22Rv1 (cell line): ENCODE measurements at regions not wholly inside any gene's neighbourhood (a gene's known extent, or its start where the extent isn't known, plus 50 kb on each side); places are given as distances from the start of the nearest gene placed in this dataset.

ENCODE experiments used
- CTCF ChIP-seq: fragments of 450-650 bp; IDR thresholded peaks from 2 replicates; pipeline ENCODE4 v1.5.1; 2017; ENCODE audit warnings: mild to moderate bottlenecking
- ZFX ChIP-seq: fragments of 450-650 bp; IDR thresholded peaks from 2 replicates; pipeline ENCODE4 v1.6.1; 2017; ENCODE audit warnings: antibody characterized with exemption, borderline replicate concordance

GRCh38 chr2:19656011-19656410 is 245.8 kb downstream of the TTC32 start:
- no peak for TF ChIP-seq CTCF
- TF ChIP-seq ZFX: no peak
